HG03565 (cell line): ENCODE measurements at regions not wholly inside any gene's neighbourhood (a gene's known extent, or its start where the extent isn't known, plus 50 kb on each side); places are given as distances from the start of the nearest gene placed in this dataset.
"Not testable (repeated sequence)": the region's sequence is repeated elsewhere in the genome, so short reads cannot be mapped to it uniquely, and the experiment has no call there.

Experiments
- ATAC-seq: cut with Tn5 transposase; IDR thresholded peaks from one replicate; pipeline ENCODE4 v1.9.1; 2021; ENCODE audit warnings: mild to moderate bottlenecking, moderate library complexity; ENCODE audit not compliant: unreplicated experiment

DNA sequence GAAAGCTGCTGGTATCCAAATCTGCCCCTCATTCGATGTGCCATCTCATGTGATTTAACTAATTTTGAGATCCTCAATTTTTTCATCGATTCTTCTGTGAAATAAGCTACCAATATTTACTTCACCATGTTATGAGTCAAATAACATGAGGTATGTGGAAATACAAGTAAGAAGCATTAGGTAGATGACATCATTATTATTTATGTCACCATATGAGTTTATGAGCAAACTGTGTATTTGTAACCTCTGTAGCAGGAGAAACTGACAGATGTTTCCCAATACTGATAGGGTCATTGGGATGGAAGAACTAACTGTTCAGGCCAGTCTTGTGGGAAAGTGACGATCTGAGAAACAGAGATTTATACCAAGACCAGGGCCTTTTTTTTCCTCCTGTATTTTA, 229.4 kb upstream of the GOT2 start:
- ATAC-seq, result no peak

DNA sequence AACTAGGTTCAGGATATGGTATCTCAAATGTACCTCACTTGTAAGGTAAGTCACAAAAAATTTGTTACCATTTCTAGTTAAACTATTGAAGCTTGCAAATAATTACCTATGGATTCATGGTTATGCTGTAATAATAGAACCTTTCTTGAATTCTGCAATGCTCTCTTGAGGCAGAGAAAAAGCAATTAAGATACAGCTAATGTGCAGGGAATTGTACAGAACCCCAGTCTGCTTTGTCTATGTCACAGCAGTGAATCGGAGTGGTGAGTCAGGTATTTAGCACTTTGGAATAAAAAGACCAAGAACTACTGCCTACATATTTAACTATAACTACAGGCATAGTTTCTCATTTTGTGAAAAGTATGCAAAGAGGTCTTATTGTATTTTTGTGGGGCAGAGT, 228.7 kb upstream of the GOT2 start:
- ATAC-seq, result no peak

DNA sequence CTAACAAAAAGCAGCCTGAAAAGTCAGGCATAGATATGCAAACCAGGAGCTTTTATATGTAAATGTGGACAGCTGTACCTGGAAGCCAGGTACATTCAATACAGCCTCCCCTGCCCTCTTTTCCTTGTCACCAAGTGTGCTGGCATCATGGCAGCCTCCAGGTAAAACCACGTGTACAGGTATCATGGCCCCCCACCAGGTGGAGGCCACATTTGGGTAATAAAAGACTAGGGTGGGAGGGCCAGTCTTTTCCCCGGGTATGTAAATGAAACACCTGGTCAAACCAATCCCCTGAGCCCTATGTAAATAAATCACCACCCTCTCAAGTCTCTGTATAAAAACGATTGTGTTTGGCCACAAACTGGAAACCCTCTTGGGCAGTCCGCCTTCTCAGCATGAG, 226.4 kb upstream of the GOT2 start:
- no peak for ATAC-seq

DNA sequence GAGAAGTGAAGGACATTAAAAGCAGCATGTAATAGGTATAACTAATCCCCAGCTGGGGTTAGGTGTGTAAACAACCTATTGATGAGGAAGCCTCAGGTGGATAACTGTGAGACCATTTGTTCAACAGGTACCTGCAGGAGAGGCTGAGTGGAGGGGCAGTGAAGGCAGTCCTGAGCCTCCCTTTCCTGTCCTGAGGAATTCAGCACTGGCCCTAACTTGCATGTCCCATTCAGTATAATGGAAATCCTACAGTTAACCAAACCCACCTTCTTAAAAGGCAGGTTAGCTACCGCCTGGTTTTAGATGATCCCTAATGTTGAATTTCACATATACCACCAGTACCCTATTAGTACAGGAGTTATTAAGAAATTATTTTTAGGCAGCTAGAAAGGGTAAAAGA, 225.9 kb upstream of the GOT2 start:
- ATAC-seq, result no peak

DNA sequence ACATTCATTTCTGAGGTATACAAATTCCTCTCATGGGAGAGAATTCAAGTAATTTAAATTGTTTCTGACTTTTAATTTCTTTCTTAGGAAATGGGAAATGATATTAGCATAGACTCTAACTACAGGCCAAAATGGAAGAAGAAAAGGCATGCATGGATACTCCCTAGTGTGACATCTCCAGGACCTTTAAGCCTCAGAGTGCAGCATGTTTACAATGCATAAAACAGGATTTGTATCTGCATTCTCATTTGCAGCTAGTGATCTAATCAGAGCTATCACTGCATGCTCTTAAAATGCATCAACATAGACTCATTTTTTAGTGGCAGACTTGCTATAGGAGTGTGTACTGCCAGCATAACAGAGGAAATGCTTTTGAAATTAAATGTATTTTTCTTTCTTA, 224.6 kb upstream of the GOT2 start:
- ATAC-seq, result no peak

DNA sequence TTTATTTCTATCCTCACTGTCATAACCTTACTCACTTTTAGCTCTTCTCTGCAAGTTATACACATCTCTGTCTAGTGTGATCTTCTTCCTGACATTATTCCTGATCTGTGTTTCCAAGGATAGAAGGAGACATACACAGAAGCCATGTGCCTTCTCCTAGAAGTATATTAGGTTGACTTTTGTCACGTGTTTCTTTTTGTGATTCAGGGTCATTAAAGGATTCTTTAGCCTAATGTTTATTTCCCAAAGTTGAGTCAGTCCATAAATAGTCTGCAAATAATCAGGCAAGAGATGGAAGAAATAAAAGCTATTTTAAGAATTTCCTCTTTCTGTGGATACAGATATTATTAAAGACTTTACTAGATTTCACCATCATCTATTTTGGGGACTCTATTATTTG, 214.1 kb upstream of the GOT2 start:
- ATAC-seq, result no peak

DNA sequence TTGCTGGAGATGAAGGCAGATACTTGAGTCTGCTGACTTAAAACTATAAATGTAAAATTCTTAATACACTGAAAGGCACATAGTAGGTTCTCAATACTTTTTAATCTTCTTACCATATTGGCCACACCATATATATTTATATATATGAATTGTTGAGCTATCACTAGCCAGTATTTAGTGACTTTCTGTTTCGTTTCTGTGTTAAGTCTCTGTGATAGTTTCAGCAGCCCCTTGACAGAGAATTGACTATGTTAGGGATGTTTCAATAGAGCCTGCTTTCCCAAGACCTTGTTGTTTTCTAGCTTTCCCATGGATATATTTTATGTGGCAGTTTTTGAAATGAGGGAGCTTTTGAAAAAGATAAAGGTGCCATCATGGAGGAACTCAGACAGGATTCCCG, 206.5 kb upstream of the GOT2 start:
- no peak for ATAC-seq

DNA sequence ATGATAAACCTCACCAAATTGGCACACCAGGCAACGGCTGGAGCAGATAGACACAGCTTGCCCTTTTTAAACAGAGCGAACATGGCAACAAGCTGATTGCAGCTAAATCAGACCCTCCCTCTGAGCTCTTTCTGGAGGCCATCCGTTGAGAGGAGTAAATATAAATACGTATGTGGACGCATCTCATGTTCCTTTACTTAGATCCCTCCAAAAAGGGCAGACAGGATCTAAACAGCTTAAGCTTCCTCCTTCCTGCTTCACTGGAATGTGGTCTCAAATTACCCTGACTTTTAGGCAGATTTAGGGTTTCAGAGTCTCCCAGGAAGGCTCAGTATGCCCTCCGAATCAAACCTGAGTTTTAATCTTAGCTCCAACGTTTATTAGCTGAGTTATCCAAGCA, 204.7 kb upstream of the GOT2 start:
- no peak for ATAC-seq

DNA sequence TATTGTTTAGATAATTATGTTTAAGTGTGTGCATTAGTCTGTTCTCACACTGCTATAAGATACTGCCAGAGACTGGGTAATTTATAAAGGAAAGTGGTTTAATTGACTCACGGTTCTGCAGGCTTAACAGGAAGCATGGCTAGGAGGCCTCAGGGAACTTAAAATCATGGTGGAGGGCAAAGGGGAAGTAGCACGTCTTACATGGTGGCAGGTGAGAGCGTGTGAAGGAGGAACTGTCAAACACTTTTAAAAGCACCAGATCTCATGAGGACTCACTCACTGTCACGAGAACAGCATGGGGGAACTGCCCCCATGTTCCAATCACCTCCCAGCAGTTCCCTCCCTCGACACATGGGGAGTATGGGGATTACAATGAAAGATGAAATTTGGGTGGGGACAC, 203.5 kb upstream of the GOT2 start:
- ATAC-seq, result no peak

DNA sequence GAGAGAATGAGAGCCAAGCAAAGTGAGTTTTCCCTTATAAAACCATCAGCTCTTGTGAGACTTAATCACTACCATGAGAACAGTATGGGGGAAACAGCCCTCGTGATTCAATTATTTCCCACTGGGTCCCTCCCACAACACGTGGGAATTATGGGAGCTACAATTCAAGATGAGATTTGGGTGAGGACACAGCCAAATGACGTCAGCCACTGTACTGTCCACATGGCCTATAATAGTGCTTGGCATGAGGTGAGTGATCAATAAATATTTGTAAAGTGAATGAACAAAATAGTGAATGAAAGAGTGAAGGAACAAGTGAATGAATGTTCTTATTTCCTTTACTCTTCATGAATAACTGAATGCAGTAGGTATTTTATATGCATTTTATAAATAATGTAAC, 199.1 kb upstream of the GOT2 start:
- ATAC-seq, result no peak

DNA sequence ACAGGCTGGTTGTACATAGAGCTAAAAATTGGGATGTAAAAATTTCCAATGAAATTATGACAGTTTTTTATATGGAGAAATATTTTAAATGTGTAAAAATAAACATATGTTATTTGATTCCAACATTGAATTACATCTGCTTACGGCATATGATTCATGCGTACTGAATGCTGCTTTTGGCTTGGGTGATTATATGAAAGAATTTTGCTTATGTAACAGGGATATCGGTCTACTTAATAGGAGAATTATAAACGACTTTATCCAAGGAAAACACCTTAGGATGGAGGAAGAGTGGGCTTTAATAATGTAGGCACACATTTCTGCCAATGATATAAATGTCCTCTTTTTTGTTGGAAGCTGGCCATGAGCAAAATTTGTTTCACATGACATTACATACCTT, 197.3 kb upstream of the GOT2 start:
- ATAC-seq, result no peak

DNA sequence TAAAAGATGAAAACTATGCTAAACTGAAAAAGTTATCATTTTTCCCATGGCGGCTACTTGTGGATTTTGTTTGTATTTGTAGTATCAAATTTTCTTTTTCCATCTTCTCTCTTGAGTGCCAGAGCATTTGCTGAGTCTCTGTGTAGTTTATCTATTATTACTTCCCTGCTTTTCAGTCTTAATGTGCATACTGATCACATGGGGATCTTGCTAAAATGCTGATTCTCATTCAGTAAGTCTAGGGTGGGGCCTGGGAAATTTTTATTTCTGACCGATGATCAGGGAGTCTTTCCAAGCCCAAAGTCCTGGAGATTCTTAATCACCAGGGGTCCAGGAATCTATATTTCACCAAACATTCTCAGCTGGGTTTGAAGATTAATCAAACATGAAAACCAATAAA, 189.0 kb upstream of the GOT2 start:
- ATAC-seq, result no peak

DNA sequence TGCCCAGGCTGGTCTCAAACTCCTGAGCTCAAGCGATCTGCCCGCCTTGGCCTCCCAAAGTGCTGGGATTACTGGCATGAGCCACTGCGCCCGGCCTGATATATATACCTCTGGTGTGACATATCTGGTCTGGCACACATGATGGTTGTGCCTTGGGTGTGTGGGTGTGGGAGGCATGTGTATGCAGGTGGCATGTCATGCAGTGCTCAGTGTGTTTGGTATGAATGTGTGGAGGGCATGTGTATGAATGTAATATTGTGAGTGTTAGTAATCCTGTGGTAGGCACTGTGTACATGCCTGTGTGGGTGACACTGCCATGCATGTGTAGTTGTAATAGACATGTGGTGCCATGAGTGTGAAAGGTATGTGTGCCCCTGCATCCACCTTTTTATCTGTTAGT, 179.3 kb upstream of the GOT2 start:
- no peak for ATAC-seq

DNA sequence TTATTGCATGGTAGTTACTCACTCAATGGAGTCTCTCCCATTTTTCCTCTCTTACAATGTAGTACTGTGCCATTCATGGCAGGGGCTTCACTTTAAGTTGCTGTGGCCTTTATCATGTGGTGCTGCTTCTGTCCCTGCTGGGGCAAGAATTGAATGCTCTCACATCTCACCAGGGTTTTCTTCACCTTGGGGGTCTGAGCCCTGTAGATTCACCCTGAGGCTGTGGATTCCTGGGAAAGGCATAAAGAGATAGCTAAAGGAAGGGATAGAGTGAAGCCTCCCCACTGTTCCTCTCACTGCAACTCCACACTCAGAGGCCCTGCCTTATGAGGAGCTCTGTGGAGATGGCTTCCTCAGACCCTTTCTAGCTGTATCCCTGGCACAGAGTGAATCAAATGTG, 178.5 kb upstream of the GOT2 start:
- no peak for ATAC-seq

DNA sequence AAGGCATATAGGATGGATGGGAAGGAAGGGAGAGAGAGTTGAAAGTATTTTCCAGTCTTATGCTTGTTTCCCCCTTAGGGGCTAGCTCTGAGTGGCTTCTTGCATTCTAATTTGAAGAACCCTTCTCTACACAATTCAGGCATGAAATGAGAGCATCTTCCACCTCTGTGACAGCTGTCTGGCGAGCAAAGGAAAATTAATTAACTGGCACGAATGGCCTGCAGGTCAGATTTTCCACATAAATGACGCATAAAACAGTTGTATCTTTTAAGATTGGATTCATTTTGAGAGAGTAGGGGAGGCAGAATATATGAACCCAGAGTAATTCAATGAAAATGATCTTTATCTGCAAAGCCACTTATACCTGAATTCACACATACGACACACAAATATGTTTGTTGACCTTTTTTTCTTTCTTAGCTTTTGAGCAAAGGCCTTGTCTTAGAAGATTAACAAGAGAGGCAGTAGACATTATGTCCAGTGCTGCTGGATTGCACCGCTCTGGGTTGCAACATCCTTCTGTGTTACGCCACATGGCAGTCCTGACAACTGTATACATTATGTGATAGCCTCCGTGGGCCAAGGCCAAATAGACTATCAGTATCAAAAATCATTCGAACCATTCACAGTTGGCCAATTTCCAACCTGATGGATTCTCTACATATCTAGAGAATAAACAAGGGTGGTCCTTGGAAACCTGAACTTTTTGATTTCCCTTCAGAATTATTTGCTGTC, 173.0 kb upstream of the GOT2 start:
- no peak for ATAC-seq

DNA sequence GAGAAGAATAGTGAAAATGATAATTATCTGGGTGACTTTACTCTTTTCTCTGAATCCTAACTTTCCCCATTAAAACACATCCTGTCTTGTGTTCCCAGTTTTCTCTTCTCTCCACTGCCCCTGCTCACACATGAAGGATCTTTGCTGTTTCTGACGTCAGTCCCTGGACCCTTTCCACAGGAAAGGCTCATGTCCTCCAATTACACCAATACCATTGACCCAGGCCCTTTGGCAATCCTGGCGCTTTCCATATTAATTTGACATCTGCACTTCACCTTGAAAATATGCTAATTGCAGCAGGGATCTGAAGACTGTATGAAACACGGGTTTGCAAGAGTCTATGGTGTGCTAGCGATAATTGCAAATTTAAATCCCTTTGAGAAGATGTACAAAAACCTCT, 170.2 kb upstream of the GOT2 start:
- ATAC-seq, result no peak

DNA sequence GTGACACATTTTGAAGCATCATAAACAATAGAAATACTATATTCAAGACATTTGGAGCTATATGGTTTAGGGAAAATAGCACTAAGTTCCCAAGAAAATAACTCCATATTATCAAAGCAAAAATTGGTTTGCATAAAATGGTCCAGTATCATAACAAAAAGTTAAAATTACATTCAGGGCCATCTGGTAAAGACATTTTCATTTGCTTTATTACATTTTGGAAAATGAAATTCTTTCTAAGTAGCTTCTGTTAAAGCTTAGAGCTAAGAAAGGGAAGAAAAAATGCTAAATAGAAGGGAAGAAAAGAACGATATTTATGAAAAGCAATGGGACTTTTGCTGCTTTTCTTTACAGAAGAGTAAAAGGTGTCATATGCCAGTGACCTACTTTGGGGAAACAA, 155.4 kb upstream of the GOT2 start:
- ATAC-seq, result no peak

DNA sequence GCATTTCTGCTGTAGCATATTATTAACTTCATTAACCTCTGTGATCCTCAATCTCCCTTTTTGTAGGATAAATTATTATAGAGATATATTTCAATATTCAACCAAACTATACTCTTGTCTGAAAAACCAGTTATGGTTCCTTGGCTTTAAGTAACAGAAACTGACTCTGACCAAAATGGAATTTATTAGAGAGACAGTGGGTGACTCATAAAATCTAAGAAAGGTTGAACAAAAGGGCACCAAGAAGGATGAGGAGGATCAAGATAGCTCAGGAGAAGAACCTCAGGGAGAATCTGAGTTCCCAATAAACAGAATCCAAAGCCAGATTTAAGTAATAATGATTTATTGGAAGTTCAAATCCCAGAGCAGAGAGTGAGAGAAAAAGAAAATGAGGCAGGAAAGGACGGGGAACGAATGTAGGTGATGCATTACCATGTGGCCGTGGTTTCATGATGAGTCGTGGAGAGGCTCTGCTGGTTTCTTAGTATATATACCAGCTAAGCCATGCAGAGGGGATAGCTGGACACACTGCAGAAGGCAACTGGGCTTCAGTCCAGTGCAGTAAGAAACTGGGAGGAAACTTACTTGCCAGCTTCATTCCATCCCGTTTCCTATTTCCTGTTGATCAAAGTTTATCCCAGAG, 151.5 kb upstream of the GOT2 start:
- ATAC-seq, result no peak

DNA sequence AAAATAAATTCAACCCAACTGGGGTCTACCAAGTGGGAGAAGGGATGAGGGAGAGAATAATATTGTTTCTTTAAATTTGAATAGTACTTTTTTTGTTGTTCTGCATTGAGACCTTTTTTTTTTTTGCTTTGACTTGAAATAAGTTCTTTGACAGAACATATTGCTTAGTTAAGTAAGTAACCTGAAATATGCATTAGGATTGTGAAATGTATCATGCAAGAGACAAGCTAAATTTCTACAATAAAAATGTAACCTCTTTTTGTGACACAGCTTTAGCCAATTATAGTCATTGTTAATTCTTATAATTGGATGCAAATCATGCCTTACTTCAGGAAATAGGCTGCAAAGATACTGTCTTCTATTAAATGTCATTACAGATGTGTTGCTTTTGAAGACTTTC, 150.0 kb upstream of the GOT2 start:
- no peak for ATAC-seq

DNA sequence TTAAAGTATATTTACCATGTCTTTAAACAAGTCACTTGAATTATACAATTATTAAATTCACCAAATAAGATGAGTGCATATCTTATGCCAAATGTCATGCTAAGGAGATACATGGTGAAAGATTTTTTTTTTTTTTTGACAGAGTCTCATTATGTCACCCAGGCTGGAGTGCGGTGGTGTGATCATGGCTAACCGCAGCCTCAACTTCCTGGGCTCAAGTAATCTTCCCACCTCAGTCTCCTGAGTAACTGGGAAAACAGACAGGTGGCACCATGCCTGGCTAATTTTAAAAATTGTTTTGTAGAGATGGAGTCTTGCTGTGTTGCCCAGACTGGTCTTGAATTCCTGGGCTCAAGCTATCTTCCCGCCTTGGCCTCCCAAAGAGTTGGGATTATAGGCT, 149.0 kb upstream of the GOT2 start:
- ATAC-seq, result no peak

DNA sequence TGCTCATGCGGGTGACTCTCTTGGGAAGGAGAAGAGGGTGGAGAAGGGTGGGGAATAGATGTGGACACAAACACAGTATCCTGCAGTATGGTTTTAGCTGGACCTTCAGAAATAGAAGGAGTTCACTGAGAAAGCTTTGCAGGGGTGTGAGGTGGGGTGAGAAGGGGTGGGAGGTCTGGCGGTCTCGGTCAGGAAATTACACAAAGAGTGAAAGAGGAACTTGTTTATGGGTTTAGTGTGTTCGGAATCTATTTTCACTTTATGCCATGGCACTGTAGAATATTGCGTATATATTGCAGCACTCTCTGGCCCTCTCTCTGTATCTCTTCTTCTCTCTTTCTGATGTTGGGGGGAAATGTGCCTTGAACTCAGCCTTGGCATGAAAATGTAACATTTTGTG, 148.2 kb upstream of the GOT2 start:
- ATAC-seq, result peak; percentile 98

DNA sequence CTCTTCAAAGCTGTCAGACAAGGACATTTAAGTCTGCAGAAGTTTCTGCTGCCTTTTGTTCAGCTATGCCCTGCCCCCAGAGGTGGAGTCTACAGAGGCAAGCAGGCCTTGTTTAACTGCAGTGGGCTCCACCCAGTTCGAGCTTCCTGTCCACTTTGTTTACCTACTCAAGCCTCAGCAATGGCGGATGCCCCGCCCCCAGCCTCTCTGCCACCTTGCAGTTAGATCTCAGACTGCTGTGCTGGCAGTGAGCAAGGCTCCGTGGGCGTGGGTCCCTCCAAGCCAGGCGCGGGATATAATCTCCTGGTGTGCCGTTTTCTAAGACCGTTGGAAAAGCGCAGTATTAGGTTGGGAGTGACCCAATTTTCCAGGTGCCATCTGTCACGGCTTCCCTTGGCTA, 144.5 kb upstream of the GOT2 start:
- not testable (repeated sequence) for ATAC-seq

DNA sequence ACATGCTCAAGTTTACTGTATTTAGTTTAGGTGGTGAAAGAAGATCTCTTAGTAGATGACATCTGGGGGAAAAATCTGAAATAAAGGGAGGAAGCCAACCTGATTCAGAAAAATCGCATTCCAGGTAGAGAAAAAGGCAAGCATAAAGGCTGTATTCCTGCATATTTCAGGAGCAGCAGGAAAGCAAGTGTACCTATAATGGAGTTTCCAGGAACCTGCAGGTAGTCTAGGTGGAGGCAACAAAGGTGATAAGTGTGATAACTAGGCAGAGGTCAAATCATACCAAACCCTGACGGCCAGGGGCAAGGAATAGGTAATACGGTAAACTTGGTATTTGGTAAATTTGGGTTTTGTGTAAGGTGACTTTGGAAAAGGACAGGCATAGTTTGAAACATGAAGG, 132.8 kb upstream of the GOT2 start:
- no peak for ATAC-seq
